C1 segment of cervical spinal cord (tissue), 14 donors: ENCODE measurements at regions not wholly inside any gene's neighbourhood (a gene's known extent, or its start where the extent isn't known, plus 50 kb on each side); places are given as distances from the start of the nearest gene placed in this dataset.
"Not testable (repeated sequence)": the region's sequence is repeated elsewhere in the genome, so short reads cannot be mapped to it uniquely, and the experiment has no call there.

Source experiments
- DNase-seq, 14 donors: peaks; one replicate each; lab custom pipeline; 2025; lab: John Stamatoyannopoulos, UW

GRCh38 chr6:114659513-114659912 lies 316.7 kb upstream of the HS3ST5 start:
- no peak for DNase-seq

DNA sequence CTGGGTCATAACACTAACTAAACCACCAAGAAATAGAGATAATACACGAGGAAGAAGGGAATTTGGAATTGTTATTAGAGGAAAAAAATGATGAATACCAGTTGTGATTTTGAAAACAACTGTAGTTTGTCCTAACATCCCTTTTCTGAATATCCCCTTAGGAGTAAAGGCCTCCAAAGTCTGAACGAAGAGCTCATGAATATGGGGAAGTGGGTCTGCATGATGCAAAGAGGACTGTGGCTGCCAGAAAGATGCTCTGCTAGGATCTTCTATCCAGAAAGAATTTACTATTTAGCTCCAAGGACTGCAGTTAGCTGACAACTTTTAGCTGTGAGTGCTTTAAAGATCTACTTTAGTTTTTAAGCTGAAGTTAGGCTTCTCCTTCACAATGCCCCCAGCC lies 308.8 kb upstream of the HS3ST5 start:
- DNase-seq = no peak

DNA sequence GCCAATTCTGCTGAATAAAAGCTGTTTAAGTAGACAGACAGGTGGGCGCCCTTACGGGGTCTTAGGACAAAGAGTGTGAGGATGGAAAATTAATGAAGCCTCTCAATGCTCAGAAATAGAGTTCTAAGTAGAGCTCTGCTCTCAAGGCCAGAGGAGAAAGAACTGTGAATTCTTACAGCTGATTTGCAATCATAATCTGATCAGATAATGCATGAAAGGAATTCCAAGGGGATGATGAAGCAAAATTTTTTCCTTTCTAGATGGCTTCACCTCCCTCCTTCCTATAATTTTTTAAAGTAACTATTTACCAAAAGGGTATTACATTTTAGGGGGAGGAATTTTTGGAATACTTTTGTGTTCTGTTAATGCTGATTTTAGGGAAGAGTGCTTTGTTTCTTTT lies 308.1 kb upstream of the HS3ST5 start:
- no peak for DNase-seq

DNA sequence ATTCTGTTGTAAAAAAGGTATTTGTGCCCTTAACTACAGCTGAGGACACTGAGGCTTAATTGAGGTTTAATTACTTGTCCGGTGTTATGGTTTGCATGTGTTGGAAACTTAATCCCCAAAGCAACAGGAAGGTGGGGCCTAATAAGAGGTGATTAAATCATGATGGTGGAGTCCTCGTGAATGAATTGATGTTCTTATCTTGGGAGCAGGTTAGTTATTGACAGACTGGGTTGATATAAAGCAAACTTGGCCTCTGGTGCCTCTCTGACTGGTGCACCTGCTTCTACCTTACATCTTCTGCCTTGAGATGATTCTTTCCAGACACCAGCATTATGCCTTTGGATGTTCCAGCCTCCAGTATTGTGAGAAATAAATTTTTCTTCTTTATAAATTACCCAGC lies 306.5 kb upstream of the HS3ST5 start:
- no peak for DNase-seq

- no peak for DNase-seq
Observed at GRCh38 chr6:114648847-114649246, 306.0 kb upstream of the HS3ST5 start.

DNA sequence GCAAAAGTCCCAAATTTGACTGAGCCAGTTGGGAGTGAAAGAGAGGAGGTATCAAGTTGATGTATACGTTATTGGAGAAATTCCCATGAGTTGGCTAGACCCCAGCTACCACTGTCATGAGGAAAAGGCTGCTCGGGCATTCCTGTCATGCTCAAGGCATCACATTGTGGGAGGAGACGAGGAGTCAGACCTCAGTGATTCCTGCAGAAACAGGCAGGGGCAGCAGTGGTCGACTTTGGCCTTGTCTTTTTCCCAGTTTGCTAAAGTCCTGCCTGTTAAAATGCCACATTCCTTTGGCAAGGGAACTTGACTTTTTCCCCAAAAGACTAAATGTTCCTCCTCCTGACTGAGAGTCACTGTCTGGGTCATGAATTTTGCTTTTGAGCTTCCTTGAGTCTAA lies 295.5 kb upstream of the HS3ST5 start:
- no peak for DNase-seq

- DNase-seq = no peak
Observed at GRCh38 chr6:114634016-114634415, 291.2 kb upstream of the HS3ST5 start.

- not testable (repeated sequence) for DNase-seq
Observed at GRCh38 chr6:114626226-114626625, 283.4 kb upstream of the HS3ST5 start.

DNA sequence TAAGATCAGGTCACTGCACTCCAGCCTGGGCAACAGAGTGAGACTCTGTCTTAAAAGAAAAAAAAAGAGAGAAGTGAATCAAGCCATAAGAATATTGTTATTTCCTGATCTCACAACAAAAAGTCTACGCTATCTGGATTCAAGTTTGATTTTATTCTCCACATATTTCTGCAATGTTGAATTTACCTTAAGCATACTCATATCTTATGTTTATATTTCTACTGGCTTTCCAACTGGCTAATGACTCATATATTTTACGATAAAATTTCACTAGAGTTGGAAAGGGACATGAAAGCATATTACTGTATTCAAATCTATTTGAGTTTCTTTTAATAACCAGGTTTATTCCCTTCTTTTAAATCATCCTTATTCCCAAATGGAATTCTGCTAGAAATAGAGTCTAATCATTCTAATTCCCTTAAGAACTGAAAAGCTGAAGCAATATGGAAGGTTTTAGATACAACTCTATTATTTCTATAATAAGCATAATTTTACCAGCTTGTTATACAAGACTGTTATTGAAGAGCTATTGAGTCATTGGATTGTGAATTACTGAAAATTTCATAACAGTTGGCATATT lies 276.9 kb upstream of the HS3ST5 start:
- DNase-seq = no peak

DNA sequence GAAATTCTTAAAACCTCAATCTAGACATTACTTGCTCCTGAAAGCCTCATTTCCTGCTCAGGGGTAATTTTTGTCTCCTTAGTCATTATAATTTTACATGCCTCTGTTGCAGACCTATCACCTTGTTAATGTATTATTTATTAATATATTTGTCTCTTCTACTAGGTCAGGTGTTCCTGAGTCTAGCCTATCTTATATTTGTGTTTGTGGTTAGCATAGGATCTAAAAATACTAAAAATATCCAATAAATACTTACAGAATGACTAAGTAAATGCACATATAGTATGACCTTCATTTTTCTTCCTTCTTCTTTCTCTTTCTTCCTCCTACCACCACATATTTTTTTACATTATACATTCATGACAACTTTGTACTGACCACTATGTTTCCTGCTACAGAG lies 268.9 kb upstream of the HS3ST5 start:
- no peak for DNase-seq

- no peak for DNase-seq
Observed at GRCh38 chr6:114608091-114608490, 265.3 kb upstream of the HS3ST5 start.

- DNase-seq = no peak
Observed at GRCh38 chr6:114605656-114606055, 262.8 kb upstream of the HS3ST5 start.

DNA sequence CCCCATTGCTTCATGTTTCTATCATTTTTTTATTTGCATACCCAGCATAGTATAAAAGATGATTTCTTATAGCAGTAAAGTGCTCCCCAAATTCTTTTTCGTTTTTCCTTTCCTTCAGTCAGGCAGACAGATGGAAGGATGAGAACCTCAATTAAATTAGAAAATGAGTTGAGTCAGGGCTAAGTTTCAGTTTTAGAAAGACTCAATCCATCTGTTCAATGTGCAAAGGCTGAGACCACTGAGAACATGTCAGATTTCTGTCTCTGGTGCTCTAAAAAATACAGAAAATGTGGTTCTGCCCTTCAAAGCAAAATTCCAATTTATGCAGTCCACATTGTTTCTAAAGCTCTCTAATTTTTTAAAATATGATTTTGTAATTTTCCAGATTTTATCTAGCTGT lies 257.6 kb upstream of the HS3ST5 start:
- no peak for DNase-seq

DNA sequence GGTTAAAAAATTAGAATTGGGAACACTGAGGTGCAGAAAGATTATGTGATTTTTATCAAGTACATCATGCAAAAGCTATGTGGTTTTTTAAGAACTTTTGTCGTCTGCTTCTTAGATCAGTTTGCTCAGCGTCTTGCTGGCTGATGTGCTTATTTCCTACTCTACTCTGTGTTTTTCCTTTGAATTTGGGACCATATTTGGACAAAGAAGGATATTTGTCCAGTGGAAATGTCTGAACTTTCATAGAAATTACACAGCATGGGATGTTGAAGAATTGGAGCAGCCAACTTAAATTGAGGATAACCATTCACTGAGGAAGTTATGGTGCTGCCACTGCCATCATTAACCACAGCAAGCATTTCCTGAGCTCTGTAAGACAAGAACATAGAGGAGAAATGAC lies 252.8 kb upstream of the HS3ST5 start:
- DNase-seq = no peak

- no peak for DNase-seq
Observed at GRCh38 chr6:114595186-114595585, 252.4 kb upstream of the HS3ST5 start.

DNA sequence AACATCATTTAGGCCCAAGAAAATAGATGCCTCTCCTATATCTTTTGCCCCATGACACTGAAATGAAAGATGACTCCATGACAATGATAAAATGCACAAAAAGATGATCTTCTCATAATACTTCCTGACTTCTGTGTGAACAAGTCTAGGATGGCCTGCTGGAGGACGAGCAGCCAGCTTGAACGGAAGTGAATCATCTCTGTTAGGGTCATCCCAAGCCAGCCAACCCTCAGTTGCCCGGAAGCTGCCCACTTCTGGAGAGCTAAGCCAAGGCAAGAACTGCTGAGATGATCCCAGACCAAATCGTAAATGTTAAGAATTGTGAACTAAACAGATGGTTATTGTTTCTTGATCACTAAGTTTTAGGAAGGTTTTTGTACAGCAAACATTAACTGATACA lies 249.7 kb upstream of the HS3ST5 start:
- DNase-seq = no peak

GRCh38 chr6:114588726-114589125 lies 245.9 kb upstream of the HS3ST5 start:
- no peak for DNase-seq

DNA sequence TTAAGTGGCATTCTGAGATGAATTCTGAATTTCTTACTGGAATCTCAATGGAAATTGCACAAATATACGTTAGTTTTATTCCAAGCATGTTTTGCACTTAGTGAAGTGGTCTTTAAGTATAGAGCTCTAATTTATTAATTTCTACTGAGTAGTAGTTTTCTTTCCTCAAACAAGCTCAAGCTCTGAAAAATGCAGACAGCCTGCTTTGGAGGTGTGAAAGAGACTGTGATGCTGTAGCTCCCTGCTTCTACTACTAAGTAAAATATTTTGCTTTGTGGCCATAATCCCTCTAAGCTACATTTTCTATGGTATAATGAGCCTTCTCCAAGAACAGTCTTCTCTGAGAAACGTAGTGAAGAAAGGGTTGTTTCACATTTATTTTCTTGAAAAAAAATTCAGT lies 243.5 kb upstream of the HS3ST5 start:
- no peak for DNase-seq

DNA sequence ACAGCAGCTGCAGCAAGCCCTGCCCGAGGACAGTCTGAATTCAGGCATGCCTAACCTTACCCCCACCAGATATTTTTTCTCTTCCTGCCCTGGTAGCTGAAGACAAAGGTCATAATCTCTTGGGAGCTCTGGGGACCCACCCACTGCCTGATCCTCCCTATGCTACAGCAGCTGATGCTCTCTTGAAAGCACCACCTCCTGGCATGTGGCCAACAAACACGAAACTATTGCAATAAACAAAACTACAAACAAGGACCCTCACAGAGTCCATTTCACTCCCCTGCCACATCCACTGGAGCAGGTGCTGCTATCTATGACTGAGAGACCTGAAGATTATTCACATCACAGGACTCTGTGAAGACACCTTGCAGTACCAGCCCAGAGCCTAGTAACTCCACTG lies 238.5 kb upstream of the HS3ST5 start:
- no peak for DNase-seq

- DNase-seq = no peak
Observed at GRCh38 chr6:114580882-114581281, 238.1 kb upstream of the HS3ST5 start.

GRCh38 chr6:114579486-114579885 lies 236.7 kb upstream of the HS3ST5 start:
- no peak for DNase-seq

DNA sequence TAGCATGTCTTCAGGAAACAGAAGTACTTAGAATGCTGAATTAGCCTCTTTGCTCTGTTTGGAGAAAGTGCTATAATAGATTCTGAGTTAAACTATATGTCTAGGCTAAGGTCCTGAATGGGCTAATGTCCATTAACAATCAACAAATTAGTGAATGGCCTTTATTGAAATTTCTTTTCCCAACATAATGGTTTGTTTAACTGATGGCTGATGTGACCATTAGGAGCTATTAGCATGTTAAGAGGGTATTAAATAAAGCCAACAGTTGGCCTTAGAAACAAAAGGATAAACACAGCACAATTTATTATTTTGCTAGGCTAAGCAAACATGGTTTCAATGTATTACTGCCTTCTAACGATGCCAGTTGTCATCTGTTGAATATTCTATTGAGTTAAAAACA lies 234.3 kb upstream of the HS3ST5 start:
- no peak for DNase-seq

DNA sequence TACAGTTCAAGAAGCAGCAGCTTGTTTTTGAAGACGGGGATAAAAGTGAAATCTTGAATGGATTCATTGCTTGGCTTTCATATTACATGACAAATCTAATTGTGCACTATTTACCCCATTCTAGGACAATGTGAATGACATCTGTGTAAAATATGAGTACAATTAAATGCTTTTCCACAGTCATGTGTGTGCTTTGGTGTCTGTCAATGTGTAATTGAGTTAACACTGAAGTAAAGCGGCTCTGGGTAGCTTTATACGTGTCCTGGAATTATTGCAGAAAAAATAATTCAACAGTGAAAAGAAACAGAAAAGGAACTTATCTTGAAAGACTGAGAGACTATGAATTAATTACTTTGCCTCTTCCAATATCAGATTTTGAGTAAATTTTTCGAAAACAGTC lies 233.5 kb upstream of the HS3ST5 start:
- DNase-seq = no peak

- DNase-seq = no peak
Observed at GRCh38 chr6:114569669-114570068, 226.8 kb upstream of the HS3ST5 start.
